DND-41 (cell line): ENCODE measurements at regions not wholly inside any gene's neighbourhood (a gene's known extent, or its start where the extent isn't known, plus 50 kb on each side); places are given as distances from the start of the nearest gene placed in this dataset.
"Not testable (repeated sequence)": the region's sequence is repeated elsewhere in the genome, so short reads cannot be mapped to it uniquely, and the experiment has no call there.

Source experiments
- ATAC-seq: fragments of 200-7000 bp; cut with Tn5 transposase; 3 replicates; pipeline ENCODE4 v1.9.1; 2021; ENCODE audit warnings: low read depth; ENCODE audit not compliant: insufficient read depth
- DNase-seq: peaks from one replicate; pipeline ENCODE4 v3.0.0-alpha.2; 2020
- H2AFZ ChIP-seq: 2 replicates; pipeline ENCODE4 v1.6.0; 2012; ENCODE audit warnings: low read depth, low read length
- H3K27ac ChIP-seq: 2 replicates; pipeline ENCODE4 v1.5.1; 2012; ENCODE audit warnings: low read length, inconsistent platforms
- H3K27me3 ChIP-seq: fragments of 200-600 bp; sonication (generic); 2 replicates; pipeline ENCODE4 v1.6.0; 2012; ENCODE audit warnings: low read length, mild to moderate bottlenecking, inconsistent platforms; ENCODE audit not compliant: insufficient read depth, poor library complexity
- H3K36me3 ChIP-seq: 2 replicates; pipeline ENCODE4 v1.5.1; 2012; ENCODE audit warnings: low read length, inconsistent platforms; ENCODE audit not compliant: insufficient read depth
- H3K4me1 ChIP-seq: 2 replicates; pipeline ENCODE4 v1.5.1; 2012; ENCODE audit warnings: mild to moderate bottlenecking, low read length; ENCODE audit not compliant: insufficient read depth
- H3K4me2 ChIP-seq: 2 replicates; pipeline ENCODE4 v1.6.0; 2012; ENCODE audit warnings: mild to moderate bottlenecking, moderate library complexity, low read length, inconsistent platforms; ENCODE audit not compliant: insufficient read depth
- H3K4me3 ChIP-seq, 2 experiments: fragments of 200-600 bp in 1 of 2; shearing (Covaris generic) in 1 of 2; 2 replicates each; pipeline ENCODE4 v1.5.1; 2012 to 2016; ENCODE audit warnings: inconsistent platforms in 2 of 2, low read length in 2 of 2, mild to moderate bottlenecking in 2 of 2, low read depth in 1 of 2, moderate library complexity in 1 of 2
- H3K79me2 ChIP-seq: 2 replicates; pipeline ENCODE4 v1.6.0; 2012; ENCODE audit warnings: low read length, inconsistent platforms; ENCODE audit not compliant: insufficient read depth
- H3K9ac ChIP-seq: 2 replicates; pipeline ENCODE4 v1.6.0; 2012; ENCODE audit warnings: low read depth, mild to moderate bottlenecking, inconsistent platforms, low read length, moderate library complexity
- H3K9me3 ChIP-seq: 2 replicates; pipeline ENCODE4 v1.5.1; 2012; ENCODE audit warnings: low read length, moderate library complexity, mild to moderate bottlenecking, inconsistent platforms; ENCODE audit not compliant: insufficient read depth, severe bottlenecking
- H4K20me1 ChIP-seq: 2 replicates; pipeline ENCODE4 v1.6.0; 2012; ENCODE audit warnings: low read length; ENCODE audit not compliant: insufficient read depth

DNA sequence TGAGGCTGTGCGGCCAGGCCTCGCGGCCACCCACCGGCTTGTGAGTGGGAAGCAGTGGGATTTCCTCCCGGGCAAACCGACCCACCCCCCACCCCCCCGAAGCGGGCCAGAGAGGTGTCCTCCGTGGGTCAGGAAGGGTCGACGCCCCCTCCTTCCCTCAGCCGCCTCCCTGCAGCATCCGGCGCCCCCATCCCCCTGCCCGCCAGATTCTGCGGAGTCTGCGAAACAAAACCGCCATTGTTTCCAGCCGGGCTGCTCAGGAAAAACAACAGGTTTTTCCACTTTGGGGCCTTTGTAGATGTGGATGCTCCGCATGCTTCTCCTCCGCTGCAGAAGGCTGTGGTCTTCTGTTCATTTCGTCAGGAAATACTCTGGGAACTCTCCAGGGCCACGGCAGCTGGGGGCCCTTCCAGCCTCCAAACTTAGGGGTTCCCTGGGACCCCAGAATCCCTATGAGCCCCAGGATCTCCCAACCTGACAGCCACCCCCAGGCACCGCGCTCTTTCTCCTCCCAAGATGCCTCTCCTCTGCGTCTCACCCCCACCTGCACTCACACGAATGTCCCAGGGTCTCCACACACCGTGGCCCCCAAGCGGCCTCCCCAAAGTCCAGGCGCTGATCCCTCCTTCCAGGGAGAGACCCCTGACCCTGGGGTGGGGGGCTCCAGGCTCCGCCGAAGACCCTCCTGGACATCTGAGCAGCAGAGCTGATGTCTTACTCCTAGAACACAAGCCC lies 121.2 kb downstream of the NPIPB11 start:
- not testable (repeated sequence) for DNase-seq, H2AFZ ChIP-seq, H4K20me1 ChIP-seq, H3K4me3 ChIP-seq, H3K4me1 ChIP-seq, H3K4me2 ChIP-seq, H3K36me3 ChIP-seq, ATAC-seq, H3K9me3 ChIP-seq, H3K79me2 ChIP-seq, H3K27ac ChIP-seq, H3K9ac ChIP-seq, H3K27me3 ChIP-seq

DNA sequence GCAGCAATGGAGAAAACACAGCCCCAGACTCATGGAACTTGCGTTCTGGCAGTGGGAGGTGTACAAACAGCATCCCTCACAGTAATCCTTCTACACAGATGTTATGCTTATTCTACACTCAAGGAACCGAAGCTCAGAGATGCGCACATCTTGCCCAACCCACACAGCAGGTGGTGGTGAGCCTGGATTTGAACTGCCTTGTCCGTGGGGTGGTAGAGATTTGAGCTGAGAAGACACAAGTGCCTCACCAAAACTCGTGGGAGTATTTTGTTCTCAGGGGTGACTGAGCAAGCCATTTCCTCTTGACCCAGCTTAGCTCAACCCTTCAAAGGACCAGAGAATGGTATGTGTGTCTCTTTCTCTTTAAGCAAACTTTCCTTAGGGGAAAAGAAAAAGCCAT lies 121.8 kb downstream of the NPIPB11 start:
- H3K9me3 ChIP-seq, H3K4me2 ChIP-seq, DNase-seq, H3K4me3 ChIP-seq, H3K79me2 ChIP-seq, H3K9ac ChIP-seq, H3K27me3 ChIP-seq, H3K36me3 ChIP-seq, H2AFZ ChIP-seq, ATAC-seq, H3K27ac ChIP-seq, H3K4me1 ChIP-seq, H4K20me1 ChIP-seq: not testable (repeated sequence)

DNA sequence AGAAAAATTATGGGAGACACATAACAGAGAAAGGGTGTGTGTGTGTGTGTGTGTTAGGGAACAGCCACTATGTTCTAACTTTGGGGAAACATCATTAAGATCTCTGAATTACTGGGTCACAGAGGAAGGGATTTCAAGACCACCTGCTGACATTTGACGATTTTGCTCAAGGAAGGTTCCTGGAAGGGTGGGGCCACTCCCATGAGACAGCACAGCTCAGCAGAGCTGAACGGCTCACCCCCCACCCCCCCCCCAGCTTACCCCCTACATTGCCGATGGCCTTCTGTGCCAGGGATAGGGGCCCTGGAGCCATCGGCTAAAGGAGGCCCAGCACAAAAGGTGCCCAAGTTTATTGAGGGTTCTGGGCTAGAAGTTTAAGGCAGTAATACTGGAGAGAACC lies 122.4 kb downstream of the NPIPB11 start:
- not testable (repeated sequence) for H3K27ac ChIP-seq, H2AFZ ChIP-seq, H3K9me3 ChIP-seq, DNase-seq, H3K79me2 ChIP-seq, H3K36me3 ChIP-seq, H3K4me3 ChIP-seq, H3K9ac ChIP-seq, H4K20me1 ChIP-seq, H3K27me3 ChIP-seq, ATAC-seq, H3K4me2 ChIP-seq, H3K4me1 ChIP-seq

DNA sequence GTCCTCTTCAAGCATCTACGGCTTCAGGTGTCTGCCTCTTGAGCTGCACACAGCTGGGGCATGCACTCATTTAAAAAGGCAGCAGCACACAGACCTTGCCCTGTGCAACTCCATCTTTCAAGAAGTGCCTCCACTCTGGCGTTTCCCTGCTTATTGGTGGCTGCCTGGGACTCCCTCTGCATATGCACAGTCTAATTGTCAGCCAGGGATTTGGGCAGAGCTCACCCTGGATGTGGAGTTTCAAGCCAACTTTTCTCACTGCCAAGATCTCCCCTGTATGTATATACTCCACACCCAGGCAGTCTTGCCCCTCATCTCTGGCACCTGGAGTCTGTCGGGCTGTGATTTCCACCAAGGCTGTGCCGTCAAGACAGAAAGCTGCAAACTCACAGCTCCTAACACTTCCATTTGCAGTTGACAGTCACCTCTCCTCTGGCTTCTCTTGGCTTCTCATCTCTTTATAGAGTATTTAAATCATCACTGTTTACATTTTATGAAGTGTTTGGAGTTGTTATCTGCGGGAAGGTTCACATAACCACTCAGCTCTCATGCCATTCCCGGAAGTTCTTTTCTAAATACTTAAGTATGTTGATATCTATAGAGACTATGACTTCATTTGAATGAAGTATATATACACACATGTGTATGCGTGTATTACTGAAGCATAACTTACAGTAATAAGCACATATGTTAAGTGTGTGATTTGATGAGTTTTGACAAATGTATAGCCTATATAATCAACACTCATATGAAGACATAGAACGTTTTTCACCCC lies 128.2 kb downstream of the NPIPB11 start:
- not testable (repeated sequence) for H2AFZ ChIP-seq, H3K36me3 ChIP-seq, H3K4me3 ChIP-seq, H4K20me1 ChIP-seq, H3K27ac ChIP-seq, H3K9me3 ChIP-seq, H3K9ac ChIP-seq, H3K4me2 ChIP-seq, H3K79me2 ChIP-seq, DNase-seq, ATAC-seq, H3K27me3 ChIP-seq, H3K4me1 ChIP-seq

DNA sequence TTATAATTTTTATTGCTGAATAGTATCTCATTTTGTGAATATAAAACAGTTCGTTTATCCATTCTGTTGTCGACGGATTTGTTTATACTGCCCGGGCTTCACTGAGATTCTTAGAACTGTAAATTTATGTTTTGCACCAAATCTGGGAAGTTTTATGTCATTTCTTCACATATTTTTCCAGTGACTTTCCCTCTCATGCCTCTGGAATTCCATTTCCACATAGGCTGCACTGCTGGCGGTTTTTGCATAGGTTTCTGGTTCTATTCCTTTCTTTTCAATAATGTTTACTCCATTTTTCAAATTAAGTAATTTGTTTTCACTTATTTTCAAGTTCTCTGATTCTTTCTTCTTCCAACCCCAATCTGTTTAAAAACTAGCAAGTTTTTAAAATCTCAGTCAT lies 130.1 kb downstream of the NPIPB11 start:
- H3K79me2 ChIP-seq, H3K4me1 ChIP-seq, H3K4me2 ChIP-seq, H3K9ac ChIP-seq, H3K27me3 ChIP-seq, ATAC-seq, H2AFZ ChIP-seq, H3K36me3 ChIP-seq, DNase-seq, H3K4me3 ChIP-seq, H4K20me1 ChIP-seq, H3K9me3 ChIP-seq, H3K27ac ChIP-seq: not testable (repeated sequence)

DNA sequence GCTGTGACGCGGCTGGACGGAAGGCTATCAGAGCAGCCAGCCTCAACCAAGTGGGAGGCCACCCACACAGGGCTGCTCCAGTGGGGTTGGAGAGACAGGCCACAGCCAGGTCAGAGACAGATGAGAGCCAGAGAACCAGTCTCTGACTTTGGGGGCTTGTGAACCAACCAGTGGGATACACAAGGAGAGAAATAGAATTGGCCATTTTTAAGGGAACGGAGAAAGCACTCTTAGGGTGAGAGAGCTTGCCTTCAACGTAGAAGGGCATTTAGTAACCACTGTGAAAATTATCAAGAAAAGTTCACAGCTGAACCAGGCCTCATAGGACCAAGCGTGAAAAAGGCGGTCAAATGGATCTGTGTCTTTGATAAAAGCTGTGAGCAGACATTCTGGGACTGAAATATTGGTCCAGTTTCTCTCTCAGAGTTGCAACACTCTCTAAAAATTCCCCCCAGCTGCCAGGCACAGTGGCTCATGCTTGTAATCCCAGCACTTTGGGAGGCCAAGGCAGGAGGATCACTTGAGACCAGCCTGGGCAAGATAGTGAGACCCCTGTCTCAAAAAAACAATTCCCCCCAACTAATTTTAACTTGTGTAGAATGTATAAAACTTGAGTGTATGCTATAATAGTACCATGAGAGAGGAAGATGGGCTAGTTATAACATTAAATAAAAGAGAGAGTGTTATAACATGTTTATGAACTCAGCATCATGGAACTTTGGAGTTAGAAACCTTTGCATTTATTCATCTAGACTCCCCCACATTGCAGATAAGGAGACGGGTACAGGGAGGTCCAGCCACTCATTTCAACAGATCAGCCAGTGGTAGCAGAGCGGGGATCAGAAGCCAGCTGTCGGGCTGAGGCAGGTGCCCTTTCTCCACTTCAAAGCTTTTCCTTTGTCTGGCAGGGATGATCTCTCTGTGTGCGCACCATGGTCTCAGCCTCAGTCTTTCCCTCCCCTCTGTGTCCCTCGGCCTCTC lies 132.2 kb downstream of the NPIPB11 start:
- not testable (repeated sequence) for H3K27me3 ChIP-seq, H3K9ac ChIP-seq, H3K27ac ChIP-seq, DNase-seq, H3K4me3 ChIP-seq, H3K79me2 ChIP-seq, H3K36me3 ChIP-seq, H3K4me1 ChIP-seq, H2AFZ ChIP-seq, H3K9me3 ChIP-seq, H3K4me2 ChIP-seq, H4K20me1 ChIP-seq
- peak; percentile 35; the same call in 1 of the 3 replicates for ATAC-seq

DNA sequence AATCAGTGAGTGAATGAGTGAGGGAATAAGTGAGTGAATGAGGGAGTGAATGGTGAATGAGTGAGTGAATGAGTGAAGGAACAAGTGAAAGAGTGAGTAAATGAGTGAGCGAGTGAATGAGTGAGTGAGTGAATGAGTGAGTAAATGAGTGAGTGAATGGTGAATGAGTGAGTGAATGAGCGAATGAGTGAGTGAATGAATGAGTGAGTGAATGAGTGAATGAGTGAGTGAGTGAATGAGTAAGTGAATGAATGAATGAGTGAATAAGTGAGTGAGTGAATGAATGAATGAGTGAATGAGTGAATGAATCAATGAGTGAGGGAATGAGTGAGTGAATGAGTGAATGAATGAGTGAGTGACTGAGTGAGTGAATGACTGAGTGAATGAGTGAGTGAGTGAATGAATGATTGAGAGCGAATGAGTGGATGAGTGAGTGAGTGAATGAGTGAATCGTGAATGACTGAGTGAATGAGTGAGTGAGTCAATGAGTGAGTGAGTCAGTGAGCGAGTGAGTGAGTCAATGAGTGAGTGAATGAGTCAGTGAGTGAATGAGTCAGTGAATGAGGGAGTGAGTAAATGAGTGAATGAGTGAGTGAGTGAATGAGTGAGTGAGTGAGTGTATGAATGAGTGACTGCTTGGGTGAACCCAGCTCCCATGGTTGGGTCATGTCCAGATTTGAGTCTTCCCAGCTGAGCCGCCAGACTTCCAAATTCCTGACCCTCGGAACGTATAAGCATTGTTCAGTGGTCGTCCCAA lies 133.0 kb downstream of the NPIPB11 start:
- H3K79me2 ChIP-seq, H3K9me3 ChIP-seq, H3K36me3 ChIP-seq, H3K4me3 ChIP-seq, ATAC-seq, H3K9ac ChIP-seq, DNase-seq, H3K27me3 ChIP-seq, H3K4me1 ChIP-seq, H2AFZ ChIP-seq, H3K4me2 ChIP-seq, H3K27ac ChIP-seq, H4K20me1 ChIP-seq: not testable (repeated sequence)
